ENCODE measurements at regions not wholly inside any gene's neighbourhood (a gene's known extent, or its start where the extent isn't known, plus 50 kb on each side); places are given as distances from the start of the nearest gene placed in this dataset.

DNA sequence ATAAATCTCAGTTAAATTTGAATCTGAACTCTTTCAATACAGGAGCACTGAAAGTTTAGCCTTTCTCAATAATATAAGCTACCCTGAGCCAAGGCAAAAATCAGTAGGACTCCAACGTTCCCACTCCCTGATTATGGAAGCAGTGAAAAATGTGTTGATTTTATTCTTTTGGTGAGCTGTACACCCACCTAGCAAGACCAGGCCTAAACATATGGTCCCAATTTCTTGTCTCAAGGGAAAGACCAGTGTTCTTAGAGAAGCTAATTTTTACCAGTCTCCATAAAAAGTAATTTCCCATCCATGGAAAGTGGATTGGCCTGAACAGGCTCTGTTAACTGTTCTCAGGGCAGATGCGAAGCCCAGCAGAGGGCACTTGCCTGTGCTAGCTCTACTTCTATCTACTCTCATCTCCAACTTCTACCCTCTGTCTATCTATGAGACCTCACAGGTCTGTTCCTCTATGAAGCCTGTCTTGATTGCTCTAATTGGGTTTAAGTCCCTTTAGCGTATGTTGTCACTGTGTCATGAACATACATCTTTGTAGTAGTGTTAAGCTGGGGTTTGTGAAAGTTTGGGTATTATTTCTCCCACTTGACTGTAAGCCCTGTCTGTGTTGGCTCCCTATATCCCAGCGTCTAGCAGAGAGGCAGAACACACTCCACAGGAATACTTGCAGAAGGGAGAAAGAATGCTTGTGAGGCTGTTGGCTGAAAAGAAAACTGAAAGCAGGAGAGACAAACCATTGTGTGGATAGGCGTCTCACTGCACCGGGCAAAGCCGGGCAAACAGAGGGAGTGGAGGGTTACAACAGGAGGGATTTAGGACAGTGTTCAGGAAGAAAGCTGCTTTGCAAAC, 167.1 kb upstream of the MAF start:
- DNase-seq: no peak

DNA sequence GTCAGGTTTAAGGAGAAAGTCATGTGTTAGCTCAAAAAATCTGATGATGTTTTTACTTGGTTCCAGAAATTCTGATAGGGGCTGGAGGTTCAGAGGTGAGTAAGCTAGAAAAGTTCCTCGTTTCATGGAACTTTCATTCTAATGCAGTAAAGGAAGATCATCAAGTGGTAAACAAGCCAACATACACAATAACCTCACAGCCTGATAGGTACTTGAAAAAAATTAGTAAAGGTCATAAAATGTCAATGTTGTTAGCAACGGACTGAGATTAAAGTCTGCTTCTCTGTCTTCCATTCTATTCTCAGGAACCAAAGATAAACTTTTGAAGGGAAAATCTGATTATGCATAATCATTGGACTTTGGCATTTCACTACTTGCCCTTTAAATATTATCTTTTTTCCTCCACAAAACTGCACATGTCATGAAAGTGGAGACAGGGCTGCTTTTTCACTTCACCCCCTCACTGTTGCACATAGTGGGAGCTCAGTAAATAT, 165.4 kb upstream of the MAF start:
- DNase-seq: no peak

DNA sequence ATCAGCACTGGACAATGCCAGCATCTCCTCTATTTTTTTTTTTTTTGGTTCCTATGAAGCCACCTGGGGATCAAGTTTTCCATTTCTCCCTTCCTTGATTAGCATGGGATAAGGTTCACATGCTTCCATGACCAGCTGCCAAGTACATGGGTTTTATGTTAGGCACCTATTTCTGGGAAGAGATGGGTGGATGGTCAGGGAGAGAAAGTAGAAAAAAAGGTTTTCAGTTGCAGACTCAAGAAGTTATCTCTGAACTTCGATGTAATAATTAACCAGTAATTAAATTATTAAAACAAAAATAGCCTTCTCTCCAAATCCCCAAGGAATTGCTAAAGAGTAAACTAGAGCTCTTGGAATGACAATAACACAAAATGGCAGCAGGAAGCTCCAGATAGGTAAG, 164.9 kb upstream of the MAF start:
- DNase-seq: no peak

DNA sequence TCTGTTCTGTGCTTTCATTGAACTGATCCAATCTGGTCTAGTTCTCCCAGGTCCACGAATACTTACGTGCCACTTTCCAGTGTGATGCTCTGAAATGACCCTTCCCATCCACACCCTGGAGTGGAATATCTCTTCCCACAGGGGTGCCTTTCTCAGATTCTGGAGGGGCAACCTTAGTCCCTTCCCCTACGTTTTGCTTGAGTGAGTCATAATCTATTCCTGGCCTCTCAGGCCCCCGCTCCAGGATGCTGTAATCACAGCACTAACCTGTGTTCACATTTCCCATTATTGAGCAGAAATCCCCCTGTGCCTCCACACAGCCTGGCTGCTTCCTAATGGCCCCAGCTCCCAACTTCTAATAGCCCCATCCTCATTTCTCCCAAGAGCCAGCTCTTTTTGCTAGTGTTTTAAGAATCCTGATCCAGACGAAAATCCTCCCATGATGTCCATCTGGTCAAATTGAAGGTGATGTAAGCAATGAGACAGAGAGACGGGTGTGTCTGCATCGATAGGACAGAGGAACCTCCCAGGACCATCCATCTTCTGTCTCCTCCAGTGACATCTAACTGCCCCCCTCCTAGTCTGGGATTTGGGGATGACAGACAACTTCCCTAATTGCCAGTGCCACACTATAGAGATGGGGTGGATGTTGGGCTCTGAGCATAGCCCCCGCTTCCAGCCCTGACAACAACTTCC, 164.0 kb upstream of the MAF start:
- no peak for DNase-seq

DNA sequence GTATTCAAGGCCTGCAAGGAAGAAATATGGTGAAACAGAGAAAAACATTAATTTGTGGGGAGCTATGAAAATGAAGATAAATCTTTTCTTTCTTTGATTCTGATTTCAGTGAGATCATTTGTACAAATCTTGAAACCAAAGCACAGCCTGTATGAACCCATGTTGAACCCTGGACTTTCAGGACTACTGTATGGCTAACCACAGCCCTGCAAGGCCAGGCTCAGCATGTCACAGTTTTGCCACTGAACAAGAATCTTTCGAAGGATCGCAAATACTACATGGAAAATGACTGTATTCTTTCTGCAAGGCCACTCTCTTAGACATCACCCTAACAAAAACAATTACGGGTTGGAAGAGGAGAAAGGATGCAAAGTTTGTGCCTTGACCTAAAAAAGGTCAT, 161.7 kb upstream of the MAF start:
- DNase-seq: no peak

DNA sequence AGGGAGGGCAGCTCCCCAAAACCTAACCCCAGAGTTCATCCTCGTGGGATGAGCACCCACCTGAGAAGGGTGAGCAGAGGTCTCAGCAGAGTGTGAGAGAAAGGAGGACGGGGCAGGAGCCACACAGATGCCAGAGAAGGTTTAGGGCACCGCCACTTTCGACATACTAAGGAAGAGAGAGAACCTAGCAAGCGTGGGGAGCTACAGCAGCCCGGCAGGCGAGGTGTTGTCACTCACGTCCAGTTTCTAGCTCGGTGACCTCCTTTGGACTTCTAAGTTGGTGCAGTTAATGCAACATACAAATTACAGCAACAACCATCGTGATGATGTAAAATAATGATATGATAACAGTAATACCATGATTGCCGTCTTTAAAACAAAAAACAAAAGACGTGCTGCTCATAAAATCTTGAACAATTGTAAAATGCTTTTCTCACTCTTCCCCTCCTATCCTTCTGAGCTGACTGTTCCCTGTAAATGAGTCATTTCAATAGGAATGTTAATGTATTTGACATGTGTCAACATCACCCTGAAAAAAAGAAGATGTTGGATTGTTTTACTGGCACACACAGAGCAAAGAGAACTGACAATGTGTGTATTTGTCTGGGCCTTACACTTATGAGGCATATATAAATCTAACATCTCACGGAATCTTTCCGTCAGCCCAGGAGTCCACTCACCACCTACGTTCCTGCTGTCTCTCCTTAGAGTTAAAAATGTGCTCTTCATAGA, 158.2 kb upstream of the MAF start:
- no peak for DNase-seq

DNA sequence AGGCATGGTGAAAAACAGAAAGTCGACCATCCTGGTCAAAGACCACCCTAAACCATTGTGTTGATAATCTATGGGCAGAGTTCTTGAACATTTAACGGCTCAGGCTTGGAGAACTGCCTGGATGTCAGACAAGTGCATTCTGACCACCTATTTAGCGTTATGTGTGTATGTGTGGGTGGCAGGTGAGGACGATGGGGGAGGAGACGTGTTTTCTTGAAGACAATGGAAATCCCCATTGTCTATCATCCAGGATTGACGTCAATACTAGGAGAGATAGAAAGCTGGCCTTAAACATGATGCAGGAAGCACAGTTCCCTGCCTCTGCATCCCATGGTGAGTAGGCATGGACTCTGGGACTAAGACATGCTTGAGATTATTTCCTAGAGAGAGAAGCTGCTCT, 157.4 kb upstream of the MAF start:
- no peak for DNase-seq

DNA sequence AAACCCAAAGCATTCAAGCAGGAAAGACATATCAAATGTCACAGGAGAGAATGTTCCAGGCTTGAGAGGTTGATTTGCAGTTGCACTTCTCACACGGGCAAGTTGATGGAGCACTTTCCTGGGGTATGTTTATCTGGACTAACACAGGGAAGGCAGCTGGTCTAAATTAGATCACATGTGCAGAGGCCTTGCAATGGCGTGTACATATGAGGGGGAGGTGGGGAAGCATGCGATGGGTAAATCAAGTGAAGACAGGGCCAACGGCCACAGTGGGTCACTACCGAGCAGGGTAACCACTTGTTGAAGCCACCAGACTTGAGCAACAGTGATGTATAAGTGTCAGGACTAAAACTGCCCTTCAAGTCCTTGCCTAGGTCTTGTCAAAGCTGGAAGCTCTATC, 156.6 kb upstream of the MAF start:
- no peak for DNase-seq

DNA sequence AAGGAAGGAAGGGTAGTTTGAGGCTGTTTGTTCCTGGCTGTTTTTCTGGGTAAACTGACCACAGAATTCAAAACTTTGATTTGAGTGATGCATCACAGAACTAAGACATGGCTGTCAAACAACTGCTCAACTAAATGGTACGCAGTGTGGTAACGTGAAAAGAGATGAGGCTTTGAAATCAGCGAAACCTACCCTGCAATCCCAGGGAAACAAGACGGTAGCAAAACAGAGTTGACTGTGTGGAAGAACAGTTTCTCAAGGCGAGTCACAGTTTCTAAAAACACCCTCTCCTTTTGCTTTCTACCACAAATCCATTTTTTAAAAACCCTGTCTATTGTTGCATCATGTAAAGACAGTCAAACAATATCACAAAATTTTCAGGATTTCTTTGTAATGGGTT, 156.0 kb upstream of the MAF start:
- no peak for DNase-seq

DNA sequence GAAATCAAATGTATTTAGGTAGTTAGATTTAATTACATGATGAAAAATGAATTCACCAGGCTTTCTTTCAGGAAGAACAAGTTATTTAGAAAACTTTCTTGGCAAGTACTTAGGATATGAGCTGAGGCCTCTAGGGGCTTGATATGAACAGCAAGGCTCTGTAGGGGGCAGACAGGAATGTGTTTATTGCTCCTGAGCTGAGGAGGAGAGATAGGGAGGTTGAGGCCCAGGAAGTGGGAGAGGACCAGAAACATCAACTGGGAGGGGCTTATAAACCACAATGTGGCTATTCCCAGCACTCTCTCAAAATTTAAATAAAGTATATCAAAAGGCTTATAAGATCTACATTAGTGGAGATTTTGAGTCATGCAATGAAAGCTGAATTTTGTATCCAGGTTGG, 154.0 kb upstream of the MAF start:
- DNase-seq: no peak

DNA sequence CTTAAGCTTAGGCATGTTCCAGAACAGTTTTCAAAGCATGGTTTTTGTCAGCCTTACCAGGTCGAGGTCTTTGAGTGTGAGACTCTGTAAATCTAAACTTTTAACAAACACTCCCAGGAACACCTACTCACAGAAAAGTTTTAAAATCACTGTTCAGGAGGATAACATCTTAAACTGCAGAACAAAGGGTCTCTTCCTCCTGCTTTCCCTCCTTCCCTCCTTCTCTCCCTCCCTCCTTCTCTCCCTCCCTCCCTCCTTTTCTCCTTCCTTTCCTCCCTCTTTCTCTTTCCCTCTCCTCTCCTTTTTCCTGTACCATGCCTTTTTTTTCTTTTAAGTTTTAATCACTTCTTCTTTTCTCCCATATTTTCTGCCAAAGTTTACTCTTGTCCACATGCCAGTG, 153.5 kb upstream of the MAF start:
- no peak for DNase-seq

DNA sequence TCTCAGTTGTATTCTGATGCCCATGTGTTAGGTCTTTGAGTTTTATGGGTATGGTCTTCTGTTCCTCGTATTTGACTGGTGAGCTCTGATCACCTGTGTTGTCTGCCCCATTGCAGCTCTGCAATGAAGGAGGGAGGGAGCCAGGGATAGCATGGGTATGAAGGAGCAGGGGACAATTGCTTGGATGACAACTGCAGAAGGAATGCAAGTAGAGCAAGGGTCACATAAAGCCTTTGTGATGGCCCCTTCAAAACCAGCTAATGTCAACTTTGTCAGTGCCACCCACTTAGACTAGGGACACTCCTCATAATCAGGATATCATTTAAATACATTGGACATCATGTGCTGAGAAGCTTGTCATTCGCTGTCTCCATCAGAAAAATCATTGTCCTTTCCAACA, 152.7 kb upstream of the MAF start:
- DNase-seq: no peak

DNA sequence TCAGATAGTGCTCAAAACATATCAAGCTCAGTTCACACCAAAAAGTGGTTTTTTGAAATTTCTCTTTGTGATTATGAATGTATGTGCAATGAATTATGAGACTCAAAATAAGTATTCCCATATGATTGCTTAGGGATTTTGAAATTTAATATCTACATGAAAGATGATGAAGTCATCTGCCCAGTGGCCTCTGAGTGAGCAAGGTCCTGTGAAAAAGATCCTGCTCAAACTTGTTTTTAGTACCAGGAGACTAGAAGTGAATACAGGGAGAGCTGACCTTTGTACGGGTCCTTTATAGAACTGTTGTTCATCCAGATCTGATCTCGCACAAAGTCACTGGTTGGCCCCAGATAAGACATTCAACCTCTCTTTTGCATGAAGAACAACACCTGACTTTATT, 151.9 kb upstream of the MAF start:
- DNase-seq: no peak

DNA sequence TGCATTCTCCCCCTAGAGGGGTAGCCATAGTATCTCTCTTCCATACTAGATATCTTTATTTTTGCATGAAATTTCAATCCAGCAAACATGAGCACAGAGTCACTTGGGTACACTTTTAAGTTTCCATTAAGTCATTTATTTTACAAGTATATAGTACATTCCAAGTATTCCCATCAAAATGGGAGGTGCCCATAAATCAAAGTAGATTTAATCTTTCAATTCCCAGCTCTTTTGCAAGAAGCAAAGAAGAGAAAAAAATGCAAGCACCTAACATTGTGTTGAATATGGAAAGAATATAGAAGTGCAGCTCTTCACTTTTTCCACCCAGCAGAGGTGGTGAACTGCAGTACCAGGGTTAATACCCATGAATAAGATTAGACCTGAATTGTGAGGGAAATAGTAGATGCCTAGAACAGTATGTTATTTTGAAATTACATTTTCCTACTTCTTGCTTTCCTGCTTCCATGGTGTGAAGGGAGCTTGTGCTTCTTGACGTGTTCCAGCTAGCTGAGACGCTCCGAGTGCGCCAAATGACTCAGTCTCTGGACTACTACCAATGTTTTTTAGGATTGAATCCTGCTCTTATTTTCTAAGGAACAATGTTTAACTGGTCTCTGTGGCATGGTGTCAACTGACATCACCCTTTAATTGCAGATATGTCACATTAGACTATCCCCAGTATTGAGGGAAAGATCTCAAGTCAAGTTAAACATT, 151.1 kb upstream of the MAF start:
- DNase-seq: no peak

DNA sequence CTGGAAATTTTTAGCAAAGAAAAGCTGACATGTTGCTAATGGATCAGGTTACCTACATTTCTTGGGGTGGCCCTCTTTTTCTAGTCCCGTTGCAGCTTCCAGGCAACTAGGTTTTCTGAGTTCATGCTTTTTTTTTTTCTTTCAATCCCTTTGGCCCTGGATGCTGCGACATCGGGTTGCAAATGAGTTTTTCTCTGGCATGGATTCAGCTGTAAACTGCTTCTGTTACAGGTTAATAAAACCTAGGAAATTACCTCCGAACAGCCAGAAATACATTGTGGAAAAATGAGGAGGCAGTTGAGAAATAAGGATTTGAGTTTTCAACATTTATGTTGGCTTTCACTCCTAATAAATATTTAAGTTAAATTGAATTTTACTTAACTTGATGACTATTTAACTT, 149.8 kb upstream of the MAF start:
- DNase-seq: no peak

DNA sequence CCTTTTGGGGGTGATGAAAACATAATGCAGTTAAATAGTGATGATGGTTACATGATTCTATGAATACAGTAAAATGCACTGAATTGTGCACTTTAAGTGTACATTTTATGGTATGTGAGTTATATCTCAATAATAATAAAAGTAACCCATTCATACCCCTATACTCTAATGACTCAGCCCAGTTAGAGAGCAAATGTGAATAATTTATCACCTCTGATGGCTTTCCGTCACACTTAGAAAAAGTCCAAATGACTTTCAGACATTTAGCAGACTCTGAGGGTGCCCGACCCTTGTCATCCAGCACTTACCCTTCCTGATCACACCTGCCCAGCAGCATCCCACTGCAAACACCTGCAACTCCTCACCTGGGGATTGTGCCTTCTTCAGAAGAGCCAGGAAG, 148.1 kb upstream of the MAF start:
- no peak for DNase-seq

DNA sequence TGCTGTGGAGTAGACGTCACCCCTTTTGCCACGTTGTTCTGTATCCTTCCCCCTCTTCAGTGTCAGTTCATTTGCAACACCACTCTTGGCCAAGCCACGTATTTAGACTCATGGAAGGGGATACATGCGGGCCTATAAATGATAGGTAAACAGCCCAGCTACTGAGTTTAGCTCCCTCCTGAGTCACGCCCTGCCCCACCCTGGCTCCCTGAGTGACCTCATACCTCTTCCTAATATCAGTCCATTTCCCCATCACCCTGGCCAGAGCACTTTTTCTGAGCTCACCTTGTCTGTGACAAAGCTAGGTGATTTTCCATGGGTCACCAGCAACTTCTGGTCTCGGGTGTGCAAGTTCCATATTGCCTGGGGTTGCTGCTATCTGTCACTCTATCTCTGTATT, 147.2 kb upstream of the MAF start:
- no peak for DNase-seq

DNA sequence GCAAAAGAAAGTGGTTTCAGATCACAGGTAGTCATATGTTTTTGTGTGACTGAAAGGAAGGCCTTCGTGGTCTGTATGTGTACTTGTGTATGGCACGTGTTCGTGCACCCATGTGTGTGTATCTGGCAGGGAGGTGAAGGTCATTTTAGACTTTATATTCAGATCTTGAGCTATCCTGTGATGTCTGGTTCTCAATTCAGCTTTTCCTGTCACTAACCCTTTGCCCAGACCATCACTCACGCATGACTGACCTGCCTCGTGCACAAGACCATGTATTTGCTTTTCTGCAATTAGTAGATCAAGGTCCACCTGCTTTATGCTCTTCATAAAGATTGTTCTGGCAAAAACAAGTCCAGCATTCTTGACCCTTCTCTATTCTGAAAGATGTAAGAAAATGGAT, 139.7 kb upstream of the MAF start:
- no peak for DNase-seq

DNA sequence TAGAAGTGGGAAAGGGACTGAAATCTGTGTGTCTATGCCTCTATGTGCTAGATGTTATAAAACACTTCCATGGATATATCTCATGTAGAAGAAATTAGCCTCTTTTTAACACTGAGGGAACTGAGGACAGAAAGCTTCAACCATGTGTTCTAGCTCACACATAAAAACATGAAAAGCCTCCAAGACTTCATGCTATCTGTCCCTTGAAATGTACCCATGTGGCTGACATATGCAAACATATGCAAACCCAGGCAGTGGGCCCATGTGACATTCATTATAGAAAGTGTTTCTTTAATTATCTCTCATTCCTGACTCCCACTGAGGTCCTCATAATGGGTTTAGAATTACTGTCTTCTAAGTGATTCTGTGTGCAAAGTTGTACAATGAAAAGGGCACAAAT, 134.7 kb upstream of the MAF start:
- DNase-seq: no peak

DNA sequence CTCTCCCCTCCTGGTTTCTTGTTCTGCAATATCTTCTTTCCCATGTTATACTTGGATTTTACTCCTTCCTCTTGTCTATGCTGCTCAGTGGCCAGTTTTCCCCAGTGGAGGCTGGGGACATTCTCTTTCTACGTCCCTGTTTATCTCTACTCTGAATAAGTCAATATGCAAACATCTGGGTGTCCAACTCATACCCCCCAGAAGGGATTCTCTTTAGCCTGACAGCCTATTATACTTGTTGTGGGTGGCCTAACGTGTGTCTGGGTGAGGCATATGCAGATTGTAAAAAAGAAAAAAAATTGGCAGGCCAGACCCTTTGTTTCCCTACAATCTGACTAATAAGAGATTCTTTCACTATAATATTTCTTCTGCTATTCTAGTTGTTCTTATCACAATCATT, 134.2 kb upstream of the MAF start:
- DNase-seq: no peak

DNA sequence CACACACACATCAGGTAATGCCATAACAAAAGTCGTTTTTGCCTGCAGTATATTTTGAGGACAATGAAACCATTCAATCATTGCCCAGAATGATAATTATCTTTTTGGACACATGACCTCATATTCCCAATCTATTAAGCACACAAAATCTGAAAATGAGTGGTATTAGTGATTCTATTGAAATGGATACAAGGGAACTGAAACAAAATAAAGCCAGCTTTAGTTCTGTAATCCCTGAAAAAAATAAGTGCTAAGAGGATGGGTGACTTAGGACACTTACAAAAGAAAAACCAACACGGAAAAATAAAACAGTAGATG, 128.3 kb upstream of the MAF start:
- DNase-seq: no peak

DNA sequence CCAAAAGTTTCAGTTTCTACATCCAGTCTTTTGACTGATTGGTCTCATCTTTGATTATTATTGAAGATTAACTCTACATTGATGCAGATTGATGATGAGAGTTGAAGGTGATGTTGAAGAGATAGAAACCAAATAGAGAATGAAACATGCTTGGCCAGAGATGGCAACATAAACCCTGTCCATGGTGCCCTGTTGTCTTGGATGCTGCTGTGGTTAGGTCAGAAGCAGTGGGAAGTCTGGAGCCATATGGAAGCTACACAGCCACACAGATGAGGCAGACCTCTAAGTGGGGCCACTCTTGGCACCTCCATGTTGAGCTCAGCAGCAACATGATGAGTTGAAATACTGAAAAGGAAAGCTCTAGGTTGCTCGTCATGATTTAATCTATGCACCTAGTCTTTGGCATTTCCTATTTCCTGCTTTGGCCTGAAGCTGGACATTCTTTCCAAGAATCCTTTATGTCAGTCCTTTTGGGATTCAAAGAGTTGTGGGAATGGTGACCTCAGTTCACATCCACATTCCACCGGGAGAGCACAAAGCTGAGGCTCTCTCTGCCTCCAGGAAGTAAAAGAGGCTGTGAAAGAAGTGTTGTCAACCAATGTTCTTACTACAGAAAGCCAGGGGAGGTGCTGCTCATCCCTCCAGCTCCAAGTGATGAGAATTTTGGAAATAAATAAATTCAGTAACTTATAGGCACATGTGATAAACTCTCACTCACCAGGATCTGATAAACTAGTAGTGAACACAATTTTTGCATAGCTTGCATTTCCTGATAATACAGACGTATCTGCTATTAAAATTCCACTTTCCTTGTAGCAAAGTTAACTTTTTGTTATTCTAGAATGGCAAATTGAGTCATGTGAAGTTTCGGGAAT, 127.7 kb upstream of the MAF start:
- no peak for DNase-seq
